Large intestine (tissue), 3 donors: ENCODE measurements at regions not wholly inside any gene's neighbourhood (a gene's known extent, or its start where the extent isn't known, plus 50 kb on each side); places are given as distances from the start of the nearest gene placed in this dataset.
"Not testable (repeated sequence)": the region's sequence is repeated elsewhere in the genome, so short reads cannot be mapped to it uniquely, and the experiment has no call there.

Experiments used
- DNase-seq, 2 donors: peaks; one replicate each; pipeline versions ENCODE4 v3.0.0 to v3.0.0-alpha.2; 2013
- H3K27ac ChIP-seq: one replicate; pipeline ENCODE4 v1.5.1; 2013; ENCODE audit warnings: low read length
- H3K27me3 ChIP-seq: 2 replicates; pipeline ENCODE4 v1.6.1; 2013; ENCODE audit warnings: low read length; ENCODE audit not compliant: control insufficient read depth, insufficient read depth
- H3K36me3 ChIP-seq: 2 replicates; pipeline ENCODE4 v1.6.1; 2013; ENCODE audit warnings: low read length; ENCODE audit not compliant: control insufficient read depth, insufficient read depth
- H3K4me1 ChIP-seq: one replicate; pipeline ENCODE4 v1.6.1; 2013; ENCODE audit warnings: low read length; ENCODE audit not compliant: control insufficient read depth, insufficient read depth
- H3K4me3 ChIP-seq: one replicate; pipeline ENCODE4 v1.5.1; 2013; ENCODE audit warnings: low read length
- H3K9me3 ChIP-seq: one replicate; pipeline ENCODE4 v1.6.1; 2013; ENCODE audit warnings: mild to moderate bottlenecking, low read depth, low read length, moderate library complexity; ENCODE audit not compliant: control insufficient read depth
- WGBS: methylation state at CpG from one replicate; pipeline ENCODE4 v1.1.5; 2013; ENCODE audit warnings: low lambda C conversion rate; ENCODE audit not compliant: insufficient coverage; 5-methylcytosine and 5-hydroxymethylcytosine counted together

DNA sequence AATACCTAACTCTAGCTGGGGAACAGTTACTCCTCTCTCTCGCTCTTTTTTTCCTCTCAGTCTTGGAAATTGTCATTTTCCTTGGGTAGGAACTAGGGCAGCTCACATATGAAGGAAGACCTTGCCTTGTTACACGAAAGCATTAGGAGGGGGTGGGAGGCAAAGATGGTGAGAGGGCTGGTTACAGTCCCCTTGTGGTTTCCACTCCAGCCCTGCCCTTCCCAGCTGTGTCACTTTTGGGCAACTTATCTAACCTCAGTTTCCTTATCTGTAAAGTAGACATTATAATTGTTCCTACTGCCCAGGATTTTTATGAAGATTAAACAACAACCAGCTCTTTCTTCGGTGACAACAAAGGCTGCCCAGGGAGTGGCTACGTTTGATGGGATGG, 196.2 kb upstream of the CLINT1 start:
- no CpG with 5 or more reads among the region's 4 CpGs for WGBS
- Histone ChIP-seq H3K36me3 (no peaks in the 10 kb centered on the region), H3K4me3 (no peak overlapping the region), H3K9me3 (no peaks in the 10 kb centered on the region), H3K27ac (no peak overlapping the region), H3K27me3 (no peaks in the 10 kb centered on the region), H3K4me1 (peaks cover 3% of the 10 kb centered on the region)
- DNase-seq, result no peak

- Histone ChIP-seq H3K9me3 (no peaks in the 10 kb centered on the region), H3K4me3 (no peak overlapping the region), H3K4me1 (peaks cover 3% of the 10 kb centered on the region), H3K27me3 (no peaks in the 10 kb centered on the region), H3K27ac (no peak overlapping the region), H3K36me3 (no peaks in the 10 kb centered on the region)
- no peak for DNase-seq
- no CpG with 5 or more reads among the region's 9 CpGs for WGBS
Measured at GRCh38 chr5:158054223-158055110, 195.5 kb upstream of the CLINT1 start.

DNA sequence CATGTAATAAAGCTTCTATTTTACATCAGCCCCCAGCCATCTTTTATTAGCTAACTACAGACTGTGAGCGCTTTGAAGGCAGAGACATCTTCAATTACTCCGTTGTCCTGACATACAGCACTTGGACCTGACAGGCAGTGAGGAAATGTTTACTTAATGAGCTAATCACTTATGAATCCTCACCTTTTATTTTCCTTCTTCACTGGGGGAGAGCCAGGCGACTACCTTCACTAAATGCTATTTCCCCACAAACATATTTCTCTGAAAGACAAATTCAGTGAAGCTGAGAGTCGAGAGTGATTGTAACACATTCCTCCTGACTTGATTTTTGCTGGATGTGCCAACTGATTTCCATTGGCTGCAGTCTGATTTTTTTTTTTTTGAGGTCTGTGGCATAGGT, 192.1 kb upstream of the CLINT1 start:
- no peaks in the 10 kb centered on the region for H3K36me3 ChIP-seq
- H3K27me3 ChIP-seq, result no peaks in the 10 kb centered on the region
- H3K9me3 ChIP-seq, result no peaks in the 10 kb centered on the region
- 20% methylated on average over 1 of the region's 4 CpGs for WGBS
- H3K27ac ChIP-seq, result no peak overlapping the region
- H3K4me3 ChIP-seq, result no peak overlapping the region
- H3K4me1 ChIP-seq, result peaks cover 3% of the 10 kb centered on the region
- DNase-seq, result no peak

DNA sequence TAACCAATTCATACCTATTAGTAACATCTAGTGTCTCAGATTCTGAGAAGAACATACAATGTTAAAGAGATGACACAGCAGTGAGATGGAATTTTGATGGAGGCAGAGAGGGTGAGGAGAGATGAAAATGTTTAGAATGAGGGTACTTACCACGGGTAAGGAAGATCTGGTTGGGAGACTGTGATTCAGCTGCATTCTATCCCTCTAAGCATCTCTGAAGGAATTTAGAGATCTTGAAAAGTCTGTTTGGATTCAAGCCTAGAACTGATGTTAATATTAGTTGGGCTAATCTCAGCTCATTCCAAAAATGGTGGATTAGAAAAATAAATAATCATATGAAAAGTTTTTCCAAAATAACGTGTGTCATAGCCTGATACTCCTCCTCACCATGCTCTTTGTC, 191.5 kb upstream of the CLINT1 start:
- Histone ChIP-seq H3K27me3 (no peaks in the 10 kb centered on the region), H3K4me1 (peaks cover 1% of the 10 kb centered on the region), H3K4me3 (no peak overlapping the region), H3K27ac (no peak overlapping the region), H3K36me3 (no peaks in the 10 kb centered on the region), H3K9me3 (no peaks in the 10 kb centered on the region)
- no CpG with 5 or more reads among the region's 2 CpGs for WGBS
- no peak for DNase-seq

GRCh38 chr5:158049459-158049858, 190.5 kb upstream of the CLINT1 start:
- H3K27ac ChIP-seq, result no peak overlapping the region
- WGBS, result no CpG with 5 or more reads among the region's 1 CpG
- DNase-seq, result no peak
- H3K4me1 ChIP-seq, result no peaks in the 10 kb centered on the region
- no peak overlapping the region for H3K4me3 ChIP-seq
- no peaks in the 10 kb centered on the region for H3K27me3 ChIP-seq
- no peaks in the 10 kb centered on the region for H3K36me3 ChIP-seq
- no peaks in the 10 kb centered on the region for H3K9me3 ChIP-seq

DNA sequence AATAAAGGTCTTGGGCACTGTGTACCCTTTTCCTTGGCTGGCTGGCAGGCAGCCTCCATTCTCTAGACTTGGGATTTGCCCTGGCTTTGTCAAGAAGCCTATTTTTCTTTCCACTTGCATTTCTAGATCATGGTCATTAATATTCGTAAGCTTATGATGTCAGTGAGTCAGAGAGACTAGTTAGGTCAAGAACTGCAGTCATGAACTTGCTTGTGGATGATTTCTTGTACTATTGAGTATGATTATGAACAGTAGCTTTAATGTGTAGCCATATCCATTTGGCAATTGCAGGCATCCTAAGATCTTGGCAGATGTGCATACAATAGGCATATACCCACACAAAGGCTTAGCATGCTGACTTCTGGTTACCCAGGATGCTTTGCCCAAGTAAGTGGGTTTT, 186.8 kb upstream of the CLINT1 start:
- Histone ChIP-seq H3K36me3 (no peaks in the 10 kb centered on the region), H3K9me3 (no peaks in the 10 kb centered on the region), H3K27ac (no peak overlapping the region), H3K27me3 (no peaks in the 10 kb centered on the region), H3K4me1 (no peaks in the 10 kb centered on the region), H3K4me3 (no peak overlapping the region)
- DNase-seq, result no peak
- no CpG with 5 or more reads among the region's 1 CpG for WGBS

GRCh38 chr5:158039911-158040347, 181.0 kb upstream of the CLINT1 start:
- 80% methylated on average over 1 of the region's 2 CpGs for WGBS
- H3K27ac ChIP-seq, result no peak overlapping the region
- H3K9me3 ChIP-seq, result peaks cover 13% of the 10 kb centered on the region
- H3K4me3 ChIP-seq, result no peak overlapping the region
- no peaks in the 10 kb centered on the region for H3K27me3 ChIP-seq
- DNase-seq, result no peak
- no peaks in the 10 kb centered on the region for H3K4me1 ChIP-seq
- no peaks in the 10 kb centered on the region for H3K36me3 ChIP-seq

- no peak overlapping the region for H3K27ac ChIP-seq
- DNase-seq, result no peak
- H3K4me1 ChIP-seq, result no peaks in the 10 kb centered on the region
- H3K9me3 ChIP-seq, result peaks cover 13% of the 10 kb centered on the region
- WGBS, result 20% methylated on average over 1 of the region's 1 CpG
- H3K27me3 ChIP-seq, result no peaks in the 10 kb centered on the region
- no peaks in the 10 kb centered on the region for H3K36me3 ChIP-seq
- H3K4me3 ChIP-seq, result no peak overlapping the region
Measured at GRCh38 chr5:158039441-158039840, 180.5 kb upstream of the CLINT1 start.

DNA sequence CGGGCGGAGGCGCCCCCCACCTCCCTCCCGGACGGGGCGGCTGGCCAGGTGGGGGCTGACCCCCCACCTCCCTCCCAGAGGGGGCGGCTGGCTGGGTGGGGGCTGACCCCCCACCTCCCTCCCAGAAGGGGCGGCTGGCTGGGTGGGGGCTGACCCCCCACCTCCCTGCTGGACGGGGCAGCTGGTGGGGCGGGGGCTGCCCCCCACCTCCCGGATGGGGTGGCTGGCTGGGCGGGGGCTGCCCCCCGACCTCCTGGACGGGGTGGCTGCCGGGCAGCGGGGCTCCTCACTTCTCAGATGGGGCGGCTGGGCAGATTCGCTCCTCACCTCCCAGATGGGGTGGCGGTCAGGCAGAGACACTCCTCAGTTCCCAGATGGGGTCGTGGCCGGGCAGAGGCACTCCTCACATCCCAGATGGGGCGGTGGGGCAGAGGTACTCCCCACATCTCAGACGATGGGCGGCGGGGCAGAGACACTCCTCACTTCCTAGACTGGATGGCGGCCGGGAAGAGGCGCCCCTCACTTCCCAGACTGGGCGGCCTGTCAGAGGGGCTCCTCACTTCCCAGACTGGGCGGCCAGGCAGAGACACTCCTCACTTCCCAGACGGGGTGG, 178.1 kb upstream of the CLINT1 start:
- H3K36me3 ChIP-seq, H3K4me3 ChIP-seq, H3K27ac ChIP-seq, H3K27me3 ChIP-seq, DNase-seq, H3K4me1 ChIP-seq: not testable (repeated sequence)
- WGBS, result no CpG with 5 or more reads among the region's 31 CpGs
- peaks cover 13% of the 10 kb centered on the region for H3K9me3 ChIP-seq

- not testable (repeated sequence) for H3K27ac ChIP-seq, H3K27me3 ChIP-seq, DNase-seq, H3K4me3 ChIP-seq, H3K4me1 ChIP-seq, H3K36me3 ChIP-seq
- WGBS, result 90% methylated on average over 2 of the region's 6 CpGs
- peaks cover 13% of the 10 kb centered on the region for H3K9me3 ChIP-seq
Measured at GRCh38 chr5:158034586-158034985, 175.6 kb upstream of the CLINT1 start.
